ENCODE measurements at regions not wholly inside any gene's neighbourhood (a gene's known extent, or its start where the extent isn't known, plus 50 kb on each side); places are given as distances from the start of the nearest gene placed in this dataset.

DNA sequence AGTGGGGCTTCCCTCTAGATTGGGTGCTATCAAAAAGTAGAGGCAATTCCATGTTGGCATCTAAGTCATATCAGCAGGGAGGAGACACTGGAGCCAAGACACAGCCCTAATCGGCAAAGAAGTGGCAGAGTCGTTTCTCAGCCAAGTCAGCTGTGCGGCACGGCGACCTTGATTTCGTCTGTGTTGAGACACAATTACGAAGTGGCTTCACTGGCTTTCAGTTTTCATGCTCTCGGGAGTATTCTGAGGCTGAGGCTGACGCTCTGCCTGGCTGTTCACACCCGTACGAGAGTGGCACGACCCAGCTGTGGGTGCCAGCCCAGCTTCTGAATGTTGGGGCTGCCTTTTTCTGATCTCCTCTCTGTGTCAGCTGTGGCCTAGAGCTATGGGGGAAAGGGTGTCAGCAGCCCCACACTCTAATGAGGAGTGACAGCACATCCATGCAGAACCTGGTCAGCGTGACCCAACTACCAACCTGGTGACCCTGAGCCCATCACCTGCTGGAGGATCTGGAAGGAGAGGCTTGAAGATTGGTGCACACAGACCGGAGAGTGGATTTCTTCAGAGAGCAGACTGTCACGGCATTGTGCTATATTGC, 105.7 kb upstream of the TMEM45B start:
- TF ChIP-seq, protein P1, sequence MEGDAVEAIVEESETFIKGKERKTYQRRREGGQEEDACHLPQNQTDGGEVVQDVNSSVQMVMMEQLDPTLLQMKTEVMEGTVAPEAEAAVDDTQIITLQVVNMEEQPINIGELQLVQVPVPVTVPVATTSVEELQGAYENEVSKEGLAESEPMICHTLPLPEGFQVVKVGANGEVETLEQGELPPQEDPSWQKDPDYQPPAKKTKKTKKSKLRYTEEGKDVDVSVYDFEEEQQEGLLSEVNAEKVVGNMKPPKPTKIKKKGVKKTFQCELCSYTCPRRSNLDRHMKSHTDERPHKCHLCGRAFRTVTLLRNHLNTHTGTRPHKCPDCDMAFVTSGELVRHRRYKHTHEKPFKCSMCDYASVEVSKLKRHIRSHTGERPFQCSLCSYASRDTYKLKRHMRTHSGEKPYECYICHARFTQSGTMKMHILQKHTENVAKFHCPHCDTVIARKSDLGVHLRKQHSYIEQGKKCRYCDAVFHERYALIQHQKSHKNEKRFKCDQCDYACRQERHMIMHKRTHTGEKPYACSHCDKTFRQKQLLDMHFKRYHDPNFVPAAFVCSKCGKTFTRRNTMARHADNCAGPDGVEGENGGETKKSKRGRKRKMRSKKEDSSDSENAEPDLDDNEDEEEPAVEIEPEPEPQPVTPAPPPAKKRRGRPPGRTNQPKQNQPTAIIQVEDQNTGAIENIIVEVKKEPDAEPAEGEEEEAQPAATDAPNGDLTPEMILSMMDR (IDR thresholded peaks at IDR 0.05): no peak
- TF ChIP-seq POLR2A (IDR thresholded peaks at IDR 0.05) (no peak), POLR2AphosphoS5 (IDR thresholded peaks at IDR 0.05) (no peak), EP300 (IDR thresholded peaks at IDR 0.05) (no peak)
